ENCODE measurements at regions not wholly inside any gene's neighbourhood (a gene's known extent, or its start where the extent isn't known, plus 50 kb on each side); places are given as distances from the start of the nearest gene placed in this dataset.

DNA sequence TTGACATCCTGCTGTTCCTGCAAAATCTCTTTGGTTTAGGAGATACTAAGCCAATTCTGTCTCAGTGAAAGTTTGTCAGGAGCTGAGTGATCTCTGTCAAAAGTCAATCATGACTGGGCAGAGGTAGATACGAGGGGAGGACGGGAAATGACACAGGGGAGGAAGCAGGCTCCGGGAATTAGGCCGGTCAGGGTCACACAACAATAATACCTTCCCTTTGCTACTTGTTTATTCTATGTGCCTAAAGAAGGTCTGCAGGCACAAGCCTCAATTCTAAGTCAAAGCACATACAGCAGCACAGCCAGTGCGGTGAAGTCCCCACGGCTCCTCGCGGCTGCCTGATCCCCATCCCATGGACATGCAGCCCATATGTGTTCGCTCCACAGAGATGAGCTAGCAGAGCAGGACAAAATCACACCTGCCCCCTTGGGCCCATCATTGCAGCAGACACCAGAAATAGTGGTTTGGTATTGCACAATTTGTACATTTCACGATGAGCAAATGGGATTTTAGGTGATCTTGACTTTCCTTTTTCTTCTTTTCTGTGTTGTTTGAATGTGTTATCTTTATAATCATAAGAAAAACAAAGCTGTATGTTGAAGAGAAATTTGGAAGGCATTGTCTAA lies 141.4 kb downstream of the VAPA start:
- H3K4me3 ChIP-seq (ENCODE audit: low read depth in 1 of 5, low read length in 5 of 5) = no peak overlapping the region
- no peak overlapping the region for H3K9ac ChIP-seq (ENCODE audit: low read length in 5 of 5)
- H3K36me3 ChIP-seq (ENCODE audit: control insufficient read depth in 5 of 5, insufficient read depth in 5 of 5, low read length in 5 of 5) = no peaks in the 10 kb centered on the region
- H3K4me1 ChIP-seq (ENCODE audit: control insufficient read depth in 5 of 5, insufficient read depth in 5 of 5, low read length in 5 of 5) = peaks cover 4 to 64% (median 49%) of the 10 kb centered on the region in 5 donors
- H3K27me3 ChIP-seq (ENCODE audit: control insufficient read depth in 5 of 5, insufficient read depth in 4 of 5, low read length in 5 of 5) = no peaks in the 10 kb centered on the region
- no peaks in the 10 kb centered on the region for H3K9me3 ChIP-seq (ENCODE audit: control insufficient read depth in 5 of 5, low read length in 5 of 5)
- H3K27ac ChIP-seq (ENCODE audit: low read depth, low read length) = no peak overlapping the region

DNA sequence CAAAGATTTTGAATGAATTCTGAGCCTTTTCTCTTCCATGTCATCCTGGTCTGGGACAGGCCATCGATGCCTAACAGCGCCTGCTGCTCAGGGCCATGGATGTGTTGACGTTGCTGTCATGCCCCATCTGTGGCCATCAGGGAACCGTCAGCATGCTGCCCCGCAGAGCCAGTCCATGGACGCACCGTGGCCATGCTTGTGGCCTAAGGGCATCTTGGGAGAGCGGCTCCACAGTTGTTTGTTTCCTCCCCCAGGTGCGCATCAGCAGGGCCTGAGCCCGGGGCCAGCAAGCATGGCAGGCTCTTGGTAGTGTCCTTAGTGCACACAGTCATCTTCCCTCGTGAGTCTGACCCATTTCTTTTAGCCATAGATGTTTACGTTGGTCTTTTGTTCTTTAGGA lies 142.7 kb downstream of the VAPA start:
- no peaks in the 10 kb centered on the region for H3K9me3 ChIP-seq (ENCODE audit: control insufficient read depth in 5 of 5, low read length in 5 of 5)
- H3K27me3 ChIP-seq (ENCODE audit: control insufficient read depth in 5 of 5, insufficient read depth in 4 of 5, low read length in 5 of 5) = no peaks in the 10 kb centered on the region
- H3K4me3 ChIP-seq (ENCODE audit: low read depth in 1 of 5, low read length in 5 of 5) = no peak overlapping the region
- H3K36me3 ChIP-seq (ENCODE audit: control insufficient read depth in 5 of 5, insufficient read depth in 5 of 5, low read length in 5 of 5) = no peaks in the 10 kb centered on the region
- no peak overlapping the region for H3K9ac ChIP-seq (ENCODE audit: low read length in 5 of 5)
- H3K27ac ChIP-seq (ENCODE audit: low read depth, low read length) = no peak overlapping the region
- H3K4me1 ChIP-seq (ENCODE audit: control insufficient read depth in 5 of 5, insufficient read depth in 5 of 5, low read length in 5 of 5) = peaks cover 4 to 57% (median 37%) of the 10 kb centered on the region in 5 donors

DNA sequence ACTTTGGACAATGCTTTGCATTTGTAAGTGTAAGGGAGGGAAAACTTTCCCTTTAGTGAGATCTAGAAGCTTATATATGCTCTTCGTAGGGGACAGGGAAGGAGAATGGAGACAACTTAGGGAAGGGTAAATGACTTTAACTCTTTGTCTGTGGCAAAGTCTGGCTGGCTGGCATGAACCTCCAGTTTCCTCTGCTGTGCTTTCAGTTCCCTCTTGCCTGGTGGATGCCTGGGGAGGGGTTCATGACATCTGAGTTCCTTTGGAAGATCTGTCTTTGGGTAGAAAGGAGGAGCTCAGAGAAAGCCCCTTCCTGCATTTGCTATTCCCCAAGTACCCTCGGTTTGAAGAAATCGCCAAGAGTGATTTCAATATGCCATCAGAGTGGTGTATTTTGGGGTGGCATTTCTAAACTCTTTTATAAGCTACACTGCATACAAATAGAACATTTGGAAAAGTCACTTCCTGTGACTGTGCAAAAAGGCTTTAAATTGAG lies 143.6 kb downstream of the VAPA start:
- Histone ChIP-seq H3K4me1 (ENCODE audit: control insufficient read depth in 5 of 5, insufficient read depth in 5 of 5, low read length in 5 of 5) (peaks cover 4 to 51% (median 28%) of the 10 kb centered on the region in 5 donors), H3K27ac (ENCODE audit: low read depth, low read length) (peak overlapping the region; percentile 65), H3K4me3 (ENCODE audit: low read depth in 1 of 5, low read length in 5 of 5) (no peak overlapping the region)

DNA sequence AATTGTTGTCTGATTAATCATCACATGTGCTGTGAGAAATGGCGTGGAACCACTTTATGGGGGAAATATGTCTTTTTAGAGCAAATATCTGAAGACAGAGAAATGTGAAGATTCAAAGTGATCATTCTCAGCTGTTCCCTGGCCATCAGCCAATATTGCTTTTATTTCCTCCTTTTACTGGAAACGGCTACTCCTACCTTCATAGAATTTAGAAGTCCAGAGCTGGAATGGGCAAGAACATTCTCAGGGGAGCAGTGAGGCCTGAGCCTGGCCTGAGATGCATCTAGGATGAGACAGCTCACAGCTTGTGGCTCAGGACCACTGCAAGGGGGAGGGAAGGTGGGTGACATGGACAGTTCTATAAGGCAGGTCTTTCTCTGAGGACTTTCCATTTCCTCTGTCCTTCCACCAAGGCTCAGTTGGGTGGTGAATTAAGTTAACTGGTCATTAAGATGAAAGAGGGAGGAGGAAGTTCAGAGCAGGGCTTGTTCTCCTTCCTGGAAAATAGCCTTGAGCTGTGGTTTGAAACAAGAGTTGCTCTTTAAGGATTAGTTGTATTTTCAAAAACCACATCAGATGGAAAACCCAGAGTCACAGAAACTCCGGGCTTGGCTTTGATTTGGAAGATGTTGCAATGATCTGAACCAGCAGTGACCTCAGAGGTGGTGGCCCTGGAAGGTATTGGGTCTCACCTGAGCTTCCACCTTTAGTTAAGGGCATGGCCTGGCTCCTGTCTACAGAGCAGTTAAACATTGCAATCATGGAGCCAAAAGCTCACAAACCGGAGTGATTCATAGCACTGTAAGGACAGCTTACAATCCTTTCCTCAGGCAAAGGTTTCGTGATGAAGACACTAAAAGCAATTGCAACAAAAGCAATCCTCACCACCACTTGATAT lies 144.3 kb downstream of the VAPA start:
- Histone ChIP-seq H3K27me3 (ENCODE audit: control insufficient read depth in 5 of 5, insufficient read depth in 4 of 5, low read length in 5 of 5) (no peaks in the 10 kb centered on the region), H3K9ac (ENCODE audit: low read length in 5 of 5) (peak overlapping the region in 1 of 5 donors; percentile 41), H3K36me3 (ENCODE audit: control insufficient read depth in 5 of 5, insufficient read depth in 5 of 5, low read length in 5 of 5) (no peaks in the 10 kb centered on the region), H3K4me1 (ENCODE audit: control insufficient read depth in 5 of 5, insufficient read depth in 5 of 5, low read length in 5 of 5) (peaks cover 4 to 51% (median 27%) of the 10 kb centered on the region in 5 donors), H3K27ac (ENCODE audit: low read depth, low read length) (peak overlapping the region; percentile 65), H3K4me3 (ENCODE audit: low read depth in 1 of 5, low read length in 5 of 5) (no peak overlapping the region), H3K9me3 (ENCODE audit: control insufficient read depth in 5 of 5, low read length in 5 of 5) (no peaks in the 10 kb centered on the region)

More for the DNA sequence above, 143.6 kb downstream of the VAPA start:
- Histone ChIP-seq H3K9me3 (ENCODE audit: control insufficient read depth in 5 of 5, low read length in 5 of 5) (no peaks in the 10 kb centered on the region), H3K36me3 (ENCODE audit: control insufficient read depth in 5 of 5, insufficient read depth in 5 of 5, low read length in 5 of 5) (no peaks in the 10 kb centered on the region), H3K9ac (ENCODE audit: low read length in 5 of 5) (no peak overlapping the region), H3K27me3 (ENCODE audit: control insufficient read depth in 5 of 5, insufficient read depth in 4 of 5, low read length in 5 of 5) (no peaks in the 10 kb centered on the region)

DNA sequence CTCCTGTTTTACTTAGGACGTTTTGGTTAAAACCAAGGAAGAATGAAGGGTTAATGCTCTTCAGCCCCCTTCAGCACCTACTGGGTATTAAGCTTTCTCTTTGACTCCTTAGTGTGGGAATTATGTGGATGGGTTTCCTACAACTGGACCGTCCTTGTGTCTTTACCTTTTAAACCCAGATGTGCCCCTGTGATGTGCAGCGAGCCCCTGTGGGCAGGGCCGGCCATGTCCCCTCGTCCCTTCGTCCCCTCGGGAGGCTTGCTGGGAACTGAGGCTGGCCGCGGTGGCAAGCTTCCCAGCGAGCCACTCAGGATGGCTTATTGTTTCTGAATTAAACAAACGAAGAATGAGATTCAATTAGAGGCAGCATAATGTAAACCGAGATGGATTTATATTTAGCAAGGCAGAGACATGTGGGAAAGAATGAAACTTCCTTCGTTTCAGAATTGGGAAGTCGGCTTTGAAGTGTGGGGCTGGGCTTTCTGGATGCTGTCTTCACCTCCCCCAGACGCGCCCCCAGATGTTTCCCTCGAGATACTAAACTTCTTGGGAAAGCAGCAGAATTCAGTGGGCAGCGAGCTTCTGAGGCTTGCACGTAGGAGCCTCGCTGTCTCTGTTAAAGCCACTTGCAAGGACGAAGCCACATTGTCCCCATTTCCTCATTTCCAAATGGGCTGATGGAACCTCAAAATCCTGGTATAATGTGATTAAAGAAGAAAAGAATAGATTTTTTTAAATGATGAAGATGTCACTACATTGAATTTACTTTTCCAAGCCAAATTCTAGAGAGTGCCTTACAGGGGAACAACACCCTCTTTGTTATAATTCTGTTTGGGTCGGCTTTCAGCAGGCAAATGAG lies 146.0 kb downstream of the VAPA start:
- Histone ChIP-seq H3K27ac (ENCODE audit: low read depth, low read length) (no peak overlapping the region), H3K9ac (ENCODE audit: low read length in 5 of 5) (no peak overlapping the region), H3K27me3 (ENCODE audit: control insufficient read depth in 5 of 5, insufficient read depth in 4 of 5, low read length in 5 of 5) (no peaks in the 10 kb centered on the region), H3K36me3 (ENCODE audit: control insufficient read depth in 5 of 5, insufficient read depth in 5 of 5, low read length in 5 of 5) (no peaks in the 10 kb centered on the region), H3K9me3 (ENCODE audit: control insufficient read depth in 5 of 5, low read length in 5 of 5) (no peaks in the 10 kb centered on the region), H3K4me1 (ENCODE audit: control insufficient read depth in 5 of 5, insufficient read depth in 5 of 5, low read length in 5 of 5) (peaks cover 6 to 48% (median 27%) of the 10 kb centered on the region in 5 donors), H3K4me3 (ENCODE audit: low read depth in 1 of 5, low read length in 5 of 5) (peak overlapping the region in 3 of 5 donors; percentile 2 to 32 (median 27))

DNA sequence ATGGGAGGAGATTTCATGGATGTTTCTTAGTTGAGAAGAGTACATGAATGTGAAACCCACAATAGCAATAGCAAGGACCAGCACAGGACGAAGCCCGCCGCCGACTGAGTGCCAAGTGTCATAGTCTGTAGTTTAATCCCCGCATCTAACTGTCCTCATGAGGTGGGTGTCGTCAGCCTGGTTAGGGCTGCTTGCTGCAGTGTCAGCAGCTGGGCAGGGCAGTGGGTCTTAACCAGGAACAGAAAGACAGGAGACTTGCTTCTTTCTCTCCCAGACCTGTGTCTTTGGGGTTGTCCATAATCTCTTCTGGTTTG lies 146.6 kb downstream of the VAPA start:
- H3K36me3 ChIP-seq (ENCODE audit: control insufficient read depth in 5 of 5, insufficient read depth in 5 of 5, low read length in 5 of 5) = no peaks in the 10 kb centered on the region
- no peaks in the 10 kb centered on the region for H3K27me3 ChIP-seq (ENCODE audit: control insufficient read depth in 5 of 5, insufficient read depth in 4 of 5, low read length in 5 of 5)
- no peak overlapping the region for H3K4me3 ChIP-seq (ENCODE audit: low read depth in 1 of 5, low read length in 5 of 5)
- no peaks in the 10 kb centered on the region for H3K9me3 ChIP-seq (ENCODE audit: control insufficient read depth in 5 of 5, low read length in 5 of 5)
- H3K9ac ChIP-seq (ENCODE audit: low read length in 5 of 5) = no peak overlapping the region
- H3K4me1 ChIP-seq (ENCODE audit: control insufficient read depth in 5 of 5, insufficient read depth in 5 of 5, low read length in 5 of 5) = peaks cover 4 to 42% (median 27%) of the 10 kb centered on the region in 5 donors
- H3K27ac ChIP-seq (ENCODE audit: low read depth, low read length) = no peak overlapping the region

DNA sequence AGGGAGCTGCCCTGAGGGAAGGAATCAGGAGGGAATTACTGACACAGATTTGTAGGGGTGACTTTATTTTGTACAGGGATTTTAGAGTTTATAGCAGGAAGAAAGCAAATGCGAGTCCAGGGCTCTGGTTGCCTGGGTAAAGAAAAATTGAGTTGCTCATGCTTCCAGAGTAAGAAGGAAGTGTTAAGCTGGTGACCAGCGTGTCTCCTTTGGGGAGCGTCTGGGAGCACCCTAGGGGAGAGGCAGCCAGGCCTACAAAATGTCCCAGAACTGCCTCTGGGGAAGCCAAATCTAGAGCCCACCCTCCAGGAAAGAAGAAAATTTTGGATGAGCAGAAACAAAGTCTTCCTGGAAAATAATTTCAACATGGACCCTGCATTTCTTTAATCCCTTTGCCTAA lies 147.0 kb downstream of the VAPA start:
- H3K27ac ChIP-seq (ENCODE audit: low read depth, low read length) = no peak overlapping the region
- peaks cover 4 to 42% (median 27%) of the 10 kb centered on the region in 5 donors for H3K4me1 ChIP-seq (ENCODE audit: control insufficient read depth in 5 of 5, insufficient read depth in 5 of 5, low read length in 5 of 5)
- H3K9ac ChIP-seq (ENCODE audit: low read length in 5 of 5) = no peak overlapping the region
- H3K27me3 ChIP-seq (ENCODE audit: control insufficient read depth in 5 of 5, insufficient read depth in 4 of 5, low read length in 5 of 5) = no peaks in the 10 kb centered on the region
- H3K9me3 ChIP-seq (ENCODE audit: control insufficient read depth in 5 of 5, low read length in 5 of 5) = no peaks in the 10 kb centered on the region
- H3K36me3 ChIP-seq (ENCODE audit: control insufficient read depth in 5 of 5, insufficient read depth in 5 of 5, low read length in 5 of 5) = no peaks in the 10 kb centered on the region
- H3K4me3 ChIP-seq (ENCODE audit: low read depth in 1 of 5, low read length in 5 of 5) = no peak overlapping the region

DNA sequence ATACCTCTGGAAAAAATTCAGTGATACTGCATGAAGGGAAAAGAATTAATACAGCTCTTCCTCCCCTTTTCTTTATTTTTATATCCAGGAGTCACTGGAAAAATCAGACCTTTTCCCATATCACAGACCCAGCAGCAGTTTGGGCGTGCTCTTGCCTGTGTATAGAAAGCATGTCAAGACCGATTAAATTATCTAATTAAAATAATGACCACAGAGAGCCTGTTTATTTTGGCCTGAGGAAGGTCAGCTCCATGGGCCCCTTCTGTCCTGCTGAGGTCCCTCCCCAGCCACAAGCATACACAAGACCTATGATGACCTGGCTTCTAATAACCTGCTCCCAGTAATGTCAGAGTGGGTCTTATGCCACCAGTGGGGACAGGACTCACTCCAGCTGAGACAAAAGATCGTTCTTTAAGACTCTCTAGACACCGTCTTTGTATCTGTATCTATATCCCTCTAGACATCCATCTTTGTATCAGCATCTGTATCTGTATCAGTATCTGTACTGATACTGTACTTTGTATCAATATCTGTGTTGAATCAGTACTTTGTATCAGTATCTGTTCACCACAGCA lies 147.8 kb downstream of the VAPA start:
- H3K27me3 ChIP-seq (ENCODE audit: control insufficient read depth in 5 of 5, insufficient read depth in 4 of 5, low read length in 5 of 5) = no peaks in the 10 kb centered on the region
- no peak overlapping the region for H3K4me3 ChIP-seq (ENCODE audit: low read depth in 1 of 5, low read length in 5 of 5)
- no peaks in the 10 kb centered on the region for H3K9me3 ChIP-seq (ENCODE audit: control insufficient read depth in 5 of 5, low read length in 5 of 5)
- H3K9ac ChIP-seq (ENCODE audit: low read length in 5 of 5) = no peak overlapping the region
- H3K36me3 ChIP-seq (ENCODE audit: control insufficient read depth in 5 of 5, insufficient read depth in 5 of 5, low read length in 5 of 5) = no peaks in the 10 kb centered on the region
- H3K27ac ChIP-seq (ENCODE audit: low read depth, low read length) = no peak overlapping the region
- H3K4me1 ChIP-seq (ENCODE audit: control insufficient read depth in 5 of 5, insufficient read depth in 5 of 5, low read length in 5 of 5) = peaks cover 4 to 39% (median 27%) of the 10 kb centered on the region in 5 donors

DNA sequence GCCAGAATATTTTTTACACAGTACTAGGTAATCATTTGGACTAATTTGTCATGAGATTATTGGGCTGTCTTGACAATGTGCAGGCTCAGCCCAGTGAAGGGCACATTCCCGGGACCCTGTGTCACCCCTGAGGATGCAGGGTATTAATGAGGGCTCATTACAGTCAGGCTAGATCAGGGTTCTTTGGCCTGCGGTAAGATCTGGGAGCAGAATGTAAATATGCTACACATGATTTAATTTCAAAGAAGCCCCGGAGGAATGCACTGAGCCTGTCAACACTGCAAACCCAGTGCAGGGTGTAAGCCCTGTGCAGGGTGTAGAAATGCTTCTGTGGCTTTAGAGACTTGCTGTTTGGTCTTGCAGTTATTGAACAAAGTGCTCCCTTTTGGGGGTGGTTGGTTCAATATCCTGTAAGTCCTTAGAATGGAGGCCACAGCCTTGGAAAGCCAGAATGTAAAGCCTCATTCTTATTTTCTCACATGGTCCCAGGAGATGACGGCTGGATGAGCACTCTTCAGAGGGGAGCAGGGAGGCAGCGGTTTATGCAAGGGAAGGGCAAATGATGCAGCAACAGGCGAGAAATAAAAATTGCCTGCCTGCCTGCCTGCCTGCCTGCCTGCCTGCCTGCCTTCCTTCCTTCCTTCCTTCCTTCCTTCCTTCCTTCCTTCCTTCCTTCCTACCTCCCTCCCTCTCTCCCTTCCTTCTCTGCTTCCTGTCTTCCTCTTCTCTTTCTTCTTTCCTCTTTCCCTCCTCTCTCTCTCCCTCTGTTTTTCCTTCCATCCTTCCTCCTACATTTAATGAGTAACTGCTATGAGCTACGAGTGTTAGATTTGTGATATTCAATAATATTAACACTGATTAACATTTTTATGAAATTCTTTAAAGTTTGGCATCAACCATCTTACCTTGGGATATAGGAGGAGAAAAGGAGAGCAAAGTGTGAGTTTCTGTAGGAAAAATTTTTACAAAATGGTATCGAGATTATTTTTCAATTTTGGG lies 148.8 kb downstream of the VAPA start:
- H3K4me3 ChIP-seq (ENCODE audit: low read depth in 1 of 5, low read length in 5 of 5) = no peak overlapping the region
- H3K27ac ChIP-seq (ENCODE audit: low read depth, low read length) = no peak overlapping the region
- H3K4me1 ChIP-seq (ENCODE audit: control insufficient read depth in 5 of 5, insufficient read depth in 5 of 5, low read length in 5 of 5) = peaks cover 4 to 30% (median 24%) of the 10 kb centered on the region in 5 donors
- H3K27me3 ChIP-seq (ENCODE audit: control insufficient read depth in 5 of 5, insufficient read depth in 4 of 5, low read length in 5 of 5) = no peaks in the 10 kb centered on the region
- no peaks in the 10 kb centered on the region for H3K9me3 ChIP-seq (ENCODE audit: control insufficient read depth in 5 of 5, low read length in 5 of 5)
- no peak overlapping the region for H3K9ac ChIP-seq (ENCODE audit: low read length in 5 of 5)
- no peaks in the 10 kb centered on the region for H3K36me3 ChIP-seq (ENCODE audit: control insufficient read depth in 5 of 5, insufficient read depth in 5 of 5, low read length in 5 of 5)

Measured in subcutaneous abdominal adipose tissue (tissue), 5 donors.